ENCODE measurements at regions not wholly inside any gene's neighbourhood (a gene's known extent, or its start where the extent isn't known, plus 50 kb on each side); places are given as distances from the start of the nearest gene placed in this dataset.

DNA sequence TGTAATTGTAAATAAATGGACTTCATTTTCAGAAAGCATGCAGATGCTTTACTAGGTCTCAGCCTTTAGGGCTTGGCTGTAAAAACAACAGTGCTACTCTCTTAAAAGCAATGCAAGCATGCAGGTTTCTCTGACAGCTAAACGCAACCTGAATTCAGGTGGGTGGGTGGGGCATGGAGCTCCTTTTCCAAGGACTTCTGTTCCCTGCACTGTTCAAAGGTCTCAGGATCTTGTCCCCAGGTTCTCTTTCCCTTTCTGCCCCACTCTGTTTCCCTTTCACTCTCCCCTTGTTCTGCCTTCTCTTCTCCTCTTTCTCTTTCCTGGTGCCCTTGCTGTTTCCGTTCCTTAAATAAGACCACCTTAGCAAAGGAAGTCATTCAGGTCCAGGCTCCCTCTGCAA is 1527.5 kb upstream of the SLC10A2 start:
- Histone ChIP-seq H3K9me3 (ENCODE audit: control insufficient read depth, low read length) (no peaks in the 10 kb centered on the region), H3K9ac (ENCODE audit: extremely low read depth, low read length, poor library complexity, severe bottlenecking) (no peak overlapping the region), H3K4me3 (ENCODE audit: low read length) (no peak overlapping the region), H3K27me3 (ENCODE audit: control insufficient read depth, insufficient read depth, low read length, poor library complexity, severe bottlenecking) (peaks cover 7% of the 10 kb centered on the region), H3K36me3 (ENCODE audit: control insufficient read depth, insufficient read depth, low read length) (no peaks in the 10 kb centered on the region), H3K4me1 (ENCODE audit: control insufficient read depth, insufficient read depth, low read length) (no peaks in the 10 kb centered on the region), H3K27ac (ENCODE audit: low read depth, low read length) (no peak overlapping the region)
- H3K36me3 Mint-ChIP-seq (ENCODE audit: low read depth): no peaks in the 10 kb centered on the region
- no peaks in the 10 kb centered on the region for H3K9me3 Mint-ChIP-seq
- H3K27ac Mint-ChIP-seq: no peak overlapping the region
- TF ChIP-seq, protein P1, sequence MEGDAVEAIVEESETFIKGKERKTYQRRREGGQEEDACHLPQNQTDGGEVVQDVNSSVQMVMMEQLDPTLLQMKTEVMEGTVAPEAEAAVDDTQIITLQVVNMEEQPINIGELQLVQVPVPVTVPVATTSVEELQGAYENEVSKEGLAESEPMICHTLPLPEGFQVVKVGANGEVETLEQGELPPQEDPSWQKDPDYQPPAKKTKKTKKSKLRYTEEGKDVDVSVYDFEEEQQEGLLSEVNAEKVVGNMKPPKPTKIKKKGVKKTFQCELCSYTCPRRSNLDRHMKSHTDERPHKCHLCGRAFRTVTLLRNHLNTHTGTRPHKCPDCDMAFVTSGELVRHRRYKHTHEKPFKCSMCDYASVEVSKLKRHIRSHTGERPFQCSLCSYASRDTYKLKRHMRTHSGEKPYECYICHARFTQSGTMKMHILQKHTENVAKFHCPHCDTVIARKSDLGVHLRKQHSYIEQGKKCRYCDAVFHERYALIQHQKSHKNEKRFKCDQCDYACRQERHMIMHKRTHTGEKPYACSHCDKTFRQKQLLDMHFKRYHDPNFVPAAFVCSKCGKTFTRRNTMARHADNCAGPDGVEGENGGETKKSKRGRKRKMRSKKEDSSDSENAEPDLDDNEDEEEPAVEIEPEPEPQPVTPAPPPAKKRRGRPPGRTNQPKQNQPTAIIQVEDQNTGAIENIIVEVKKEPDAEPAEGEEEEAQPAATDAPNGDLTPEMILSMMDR (conservative IDR thresholded peaks at IDR 0.05): no peak
- H3K4me1 Mint-ChIP-seq: no peaks in the 10 kb centered on the region
- no peak for DNase-seq
- H3K4me3 Mint-ChIP-seq: no peak overlapping the region
- peaks cover 2% of the 10 kb centered on the region for H3K27me3 Mint-ChIP-seq (ENCODE audit: insufficient read depth)
- 71 to 91% methylated on average over 1 to 2 of the region's 2 CpGs for WGBS, 2 experiments (ENCODE audit: insufficient coverage in 1 of 2, insufficient read length in 1 of 2)

DNA sequence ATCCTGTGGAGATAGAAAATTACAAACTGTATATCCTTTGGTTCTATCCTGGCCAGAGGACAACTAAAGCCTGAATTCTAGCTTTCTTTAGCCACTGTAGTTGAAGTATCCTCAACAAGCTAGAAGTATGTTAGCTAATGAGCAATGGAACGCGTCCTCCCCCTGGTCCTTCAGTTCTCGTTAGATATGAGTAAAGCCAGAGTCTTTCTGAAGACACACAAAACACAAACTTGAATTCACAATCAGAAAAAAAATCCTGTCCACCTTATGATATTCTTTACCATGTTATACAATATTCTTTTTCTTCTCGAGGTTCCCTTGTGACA is 1527.0 kb upstream of the SLC10A2 start:
- no peak for DNase-seq
- H3K36me3 Mint-ChIP-seq (ENCODE audit: low read depth): no peaks in the 10 kb centered on the region
- Histone ChIP-seq H3K9ac (ENCODE audit: extremely low read depth, low read length, poor library complexity, severe bottlenecking) (no peak overlapping the region), H3K9me3 (ENCODE audit: control insufficient read depth, low read length) (no peaks in the 10 kb centered on the region), H3K36me3 (ENCODE audit: control insufficient read depth, insufficient read depth, low read length) (no peaks in the 10 kb centered on the region), H3K27me3 (ENCODE audit: control insufficient read depth, insufficient read depth, low read length, poor library complexity, severe bottlenecking) (peaks cover 7% of the 10 kb centered on the region), H3K4me1 (ENCODE audit: control insufficient read depth, insufficient read depth, low read length) (no peaks in the 10 kb centered on the region), H3K27ac (ENCODE audit: low read depth, low read length) (no peak overlapping the region), H3K4me3 (ENCODE audit: low read length) (no peak overlapping the region)
- peaks cover 2% of the 10 kb centered on the region for H3K27me3 Mint-ChIP-seq (ENCODE audit: insufficient read depth)
- no peak overlapping the region for H3K4me3 Mint-ChIP-seq
- WGBS, 2 experiments (ENCODE audit: insufficient coverage in 1 of 2, insufficient read length in 1 of 2): 94 to 100% methylated on average over 1 to 4 of the region's 4 CpGs
- TF ChIP-seq, protein P1 (conservative IDR thresholded peaks at IDR 0.05): no peak
- H3K9me3 Mint-ChIP-seq: no peaks in the 10 kb centered on the region
- H3K27ac Mint-ChIP-seq: no peak overlapping the region
- no peaks in the 10 kb centered on the region for H3K4me1 Mint-ChIP-seq

DNA sequence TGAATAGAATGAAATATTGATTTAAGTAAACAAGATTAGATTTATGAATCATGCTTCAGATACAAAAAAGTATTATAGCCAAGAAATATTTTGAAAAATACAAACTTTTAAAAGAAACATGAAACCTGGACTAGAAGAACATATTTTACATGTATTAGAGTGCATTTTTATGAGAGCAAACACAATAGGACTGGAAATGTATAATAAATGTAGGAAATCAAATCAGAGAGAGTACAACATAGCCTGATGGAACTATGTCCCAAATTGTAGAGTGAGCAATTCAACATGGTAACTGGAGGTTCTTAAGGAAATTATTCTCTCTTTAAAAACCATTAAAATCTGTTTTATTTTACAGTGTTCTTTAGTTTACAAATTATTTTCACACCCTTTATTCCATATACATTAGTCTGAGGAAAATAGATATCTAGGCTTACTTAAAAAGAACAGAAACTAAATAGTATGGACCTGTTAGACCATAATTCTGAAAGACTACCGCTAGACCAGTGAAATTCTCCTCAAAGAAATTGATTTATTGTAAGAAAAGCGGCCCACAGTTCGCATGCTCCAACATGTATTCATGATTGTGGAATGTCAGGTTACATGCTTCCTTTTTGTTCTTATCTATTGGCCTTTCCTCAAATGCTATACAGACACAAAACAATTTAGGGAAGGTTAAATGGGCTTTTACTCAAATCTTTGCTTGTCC is 1526.5 kb upstream of the SLC10A2 start:
- peaks cover 2% of the 10 kb centered on the region for H3K27me3 Mint-ChIP-seq (ENCODE audit: insufficient read depth)
- no peaks in the 10 kb centered on the region for H3K4me1 Mint-ChIP-seq
- Histone ChIP-seq H3K4me3 (ENCODE audit: low read length) (no peak overlapping the region), H3K9ac (ENCODE audit: extremely low read depth, low read length, poor library complexity, severe bottlenecking) (no peak overlapping the region), H3K36me3 (ENCODE audit: control insufficient read depth, insufficient read depth, low read length) (no peaks in the 10 kb centered on the region), H3K27ac (ENCODE audit: low read depth, low read length) (no peak overlapping the region), H3K27me3 (ENCODE audit: control insufficient read depth, insufficient read depth, low read length, poor library complexity, severe bottlenecking) (peaks cover 7% of the 10 kb centered on the region), H3K4me1 (ENCODE audit: control insufficient read depth, insufficient read depth, low read length) (no peaks in the 10 kb centered on the region), H3K9me3 (ENCODE audit: control insufficient read depth, low read length) (no peaks in the 10 kb centered on the region)
- H3K27ac Mint-ChIP-seq: no peak overlapping the region
- H3K4me3 Mint-ChIP-seq: no peak overlapping the region
- DNase-seq: no peak
- TF ChIP-seq, protein P1 (conservative IDR thresholded peaks at IDR 0.05): no peak
- no peaks in the 10 kb centered on the region for H3K9me3 Mint-ChIP-seq
- no peaks in the 10 kb centered on the region for H3K36me3 Mint-ChIP-seq (ENCODE audit: low read depth)
- 92 to 93% methylated on average over 2 to 3 of the region's 3 CpGs for WGBS, 2 experiments (ENCODE audit: insufficient coverage in 1 of 2, insufficient read length in 1 of 2)

Measured in endodermal cell (in vitro differentiated cells).